GM18951 (cell line): ENCODE measurements at regions not wholly inside any gene's neighbourhood (a gene's known extent, or its start where the extent isn't known, plus 50 kb on each side); places are given as distances from the start of the nearest gene placed in this dataset.
"Not testable (repeated sequence)": the region's sequence is repeated elsewhere in the genome, so short reads cannot be mapped to it uniquely, and the experiment has no call there.

Experiments used
- POLR2A ChIP-seq: IDR thresholded peaks from 4 replicates; pipeline ENCODE4 v1.6.1; 2011; ENCODE audit warnings: mild to moderate bottlenecking; ENCODE audit not compliant: insufficient read length, insufficient read depth; ENCODE audit errors: extremely low read depth
- in situ Hi-C: fragments of 300-500 bp; cut with MboI; formaldehyde crosslinking; loops from one replicate; pipeline ENCODE4 v1.12.0; 2022; ENCODE audit warnings: low sequenced_read_pairs, mixed read lengths, inconsistent platforms; ENCODE audit not compliant: unreplicated experiment

- in situ Hi-C loops = no loop called here
- TF ChIP-seq POLR2A = no peak
Observed at GRCh38 chr20:48126227-48126740, 341.0 kb upstream of the SULF2 start.

- no peak for TF ChIP-seq POLR2A
- in situ Hi-C loops = no loop called here
Observed at GRCh38 chr20:48124960-48125359, 339.7 kb upstream of the SULF2 start.

GRCh38 chr20:48124181-48124782 is 339.0 kb upstream of the SULF2 start:
- in situ Hi-C loops = no loop called here
- no peak for TF ChIP-seq POLR2A

- in situ Hi-C loops = no loop called here
- no peak for TF ChIP-seq POLR2A
Observed at GRCh38 chr20:48120120-48120519, 334.8 kb upstream of the SULF2 start.

- in situ Hi-C loops = not testable (repeated sequence)
Observed at GRCh38 chr20:48119389-48119788, 334.1 kb upstream of the SULF2 start.

GRCh38 chr20:48115502-48115901 is 330.2 kb upstream of the SULF2 start:
- no peak for TF ChIP-seq POLR2A
- in situ Hi-C loops = no loop called here

GRCh38 chr20:48107560-48107959 is 322.3 kb upstream of the SULF2 start:
- TF ChIP-seq POLR2A = no peak
- in situ Hi-C loops = no loop called here

GRCh38 chr20:48106428-48106827 is 321.1 kb upstream of the SULF2 start:
- in situ Hi-C loops = no loop called here
- TF ChIP-seq POLR2A = no peak

- no peak for TF ChIP-seq POLR2A
- in situ Hi-C loops = no loop called here
Observed at GRCh38 chr20:48105526-48105925, 320.2 kb upstream of the SULF2 start.

- TF ChIP-seq POLR2A = no peak
- in situ Hi-C loops = no loop called here
Observed at GRCh38 chr20:48102931-48103660, 317.8 kb upstream of the SULF2 start.

GRCh38 chr20:48102076-48102787 is 317.0 kb upstream of the SULF2 start:
- in situ Hi-C loops = no loop called here
- no peak for TF ChIP-seq POLR2A

GRCh38 chr20:48100483-48100882 is 315.2 kb upstream of the SULF2 start:
- in situ Hi-C loops = no loop called here
- no peak for TF ChIP-seq POLR2A

GRCh38 chr20:48098866-48099265 is 313.6 kb upstream of the SULF2 start:
- in situ Hi-C loops = no loop called here
- no peak for TF ChIP-seq POLR2A

- in situ Hi-C loops = no loop called here
- TF ChIP-seq POLR2A = no peak
Observed at GRCh38 chr20:48098099-48098498, 312.8 kb upstream of the SULF2 start.
